CD14-positive monocyte (primary cell): ENCODE measurements at regions not wholly inside any gene's neighbourhood (a gene's known extent, or its start where the extent isn't known, plus 50 kb on each side); places are given as distances from the start of the nearest gene placed in this dataset.

Experiments
- DNase-seq, 3 donors: peaks; one replicate each; pipeline ENCODE4 v3.0.0-alpha.2; 2011 to 2022
- H2AFZ ChIP-seq: 2 replicates; pipeline ENCODE4 v1.6.0; 2012; ENCODE audit warnings: mild to moderate bottlenecking, low read depth, low read length, inconsistent platforms; ENCODE audit not compliant: insufficient read depth, poor library complexity, severe bottlenecking
- H3K27ac ChIP-seq, 2 donors: 1 replicate in 1 of 2; 2 replicates in 1 of 2; pipeline ENCODE4 v1.5.1; 2012 to 2013; ENCODE audit warnings: low read length in 2 of 2, control low read depth in 1 of 2, inconsistent platforms in 1 of 2, low read depth in 1 of 2, mild to moderate bottlenecking in 1 of 2
- H3K27me3 ChIP-seq, 2 donors: one replicate each; pipeline versions ENCODE4 v1.6.0 to v1.6.1; 2011 to 2013; ENCODE audit warnings: low read length in 2 of 2; ENCODE audit not compliant: control insufficient read depth in 2 of 2, insufficient read depth in 2 of 2
- H3K36me3 ChIP-seq, 2 donors: replicated peaks in 1 of 2; 1 replicate in 1 of 2; 2 replicates in 1 of 2; pipeline versions ENCODE4 v1.5.1 to v1.6.1; 2012 to 2013; ENCODE audit warnings: low read length in 2 of 2, control low read depth in 1 of 2, inconsistent platforms in 1 of 2, mild to moderate bottlenecking in 1 of 2; ENCODE audit not compliant: insufficient read depth in 2 of 2, control insufficient read depth in 1 of 2
- H3K4me1 ChIP-seq, 2 donors: 1 replicate in 1 of 2; 2 replicates in 1 of 2; pipeline versions ENCODE4 v1.5.1 to v1.6.1; 2012 to 2013; ENCODE audit warnings: low read length in 2 of 2, control low read depth in 1 of 2, inconsistent platforms in 1 of 2, mild to moderate bottlenecking in 1 of 2, moderate library complexity in 1 of 2; ENCODE audit not compliant: insufficient read depth in 2 of 2, control insufficient read depth in 1 of 2
- H3K4me2 ChIP-seq: replicated peaks from 2 replicates; pipeline ENCODE3; 2012; ENCODE audit warnings: low read length, moderate library complexity, mild to moderate bottlenecking; ENCODE audit not compliant: poor library complexity, severe bottlenecking; ENCODE audit errors: extremely low read depth
- H3K4me3 ChIP-seq, 3 experiments: fragments of 200-600 bp in 1 of 3; sonication (generic) in 1 of 3; replicated peaks in 1 of 3; 1 replicate in 2 of 3; 2 replicates in 1 of 3; pipeline ENCODE4 v1.5.1; 2011 to 2013; ENCODE audit warnings: low read length in 3 of 3, mild to moderate bottlenecking in 3 of 3, control low read depth in 2 of 3, low read depth in 2 of 3, inconsistent platforms in 1 of 3, moderate library complexity in 1 of 3
- H3K79me2 ChIP-seq: 2 replicates; pipeline ENCODE4 v1.6.0; 2012; ENCODE audit warnings: mild to moderate bottlenecking, control low read depth, inconsistent platforms, low read length, moderate library complexity; ENCODE audit not compliant: insufficient read depth
- H3K9ac ChIP-seq: 2 replicates; pipeline ENCODE4 v1.6.0; 2017; ENCODE audit warnings: low read length, mild to moderate bottlenecking; ENCODE audit not compliant: insufficient read depth, poor library complexity, severe bottlenecking
- H3K9me3 ChIP-seq, 2 donors: replicated peaks in 1 of 2; 1 replicate in 1 of 2; 2 replicates in 1 of 2; pipeline versions ENCODE4 v1.5.1 to v1.6.1; 2012 to 2013; ENCODE audit warnings: low read length in 2 of 2, control low read depth in 1 of 2; ENCODE audit not compliant: control insufficient read depth in 1 of 2, insufficient read depth in 1 of 2
- H4K20me1 ChIP-seq: 2 replicates; pipeline ENCODE4 v1.6.0; 2012; ENCODE audit warnings: mild to moderate bottlenecking, low read length, control low read depth, moderate library complexity; ENCODE audit not compliant: insufficient read depth
- H3K27ac Mint-ChIP-seq, 7 donors: one replicate each; pipeline ENCODE4 v1.8.0; 2020; ENCODE audit warnings: mild to moderate bottlenecking in 7 of 7, mixed read lengths in 7 of 7, moderate library complexity in 6 of 7, inconsistent platforms in 2 of 7
- H3K27me3 Mint-ChIP-seq, 3 donors: one replicate each; pipeline ENCODE4 v1.8.0; 2021 to 2022; ENCODE audit warnings: low read depth in 3 of 3, mild to moderate bottlenecking in 3 of 3, mixed read lengths in 3 of 3, moderate library complexity in 3 of 3, inconsistent platforms in 1 of 3
- H3K36me3 Mint-ChIP-seq, 2 donors: one replicate each; pipeline ENCODE4 v1.8.0; 2020; ENCODE audit warnings: mixed read lengths in 2 of 2, inconsistent platforms in 1 of 2, mild to moderate bottlenecking in 1 of 2
- H3K4me1 Mint-ChIP-seq: one replicate; pipeline ENCODE4 v1.8.0; 2020; ENCODE audit warnings: mild to moderate bottlenecking, mixed read lengths
- H3K4me3 Mint-ChIP-seq, 2 donors: one replicate each; pipeline ENCODE4 v1.8.0; 2020; ENCODE audit warnings: mild to moderate bottlenecking in 2 of 2, mixed read lengths in 2 of 2, moderate library complexity in 1 of 2
- H3K9me3 Mint-ChIP-seq, 7 donors: one replicate each; pipeline ENCODE4 v1.8.0; 2020 to 2022; ENCODE audit warnings: mixed read lengths in 7 of 7, mild to moderate bottlenecking in 6 of 7, moderate library complexity in 6 of 7, inconsistent platforms in 2 of 7
- CTCF ChIP-seq: fragments of 200-600 bp; IDR thresholded peaks from one replicate; pipeline ENCODE4 v1.8.0; 2022; ENCODE audit warnings: antibody characterized with exemption, mild to moderate bottlenecking
- WGBS: methylation state at CpG from one replicate; pipeline ENCODE4 v1.1.5; 2013; ENCODE audit warnings: missing lambda C conversion rate; ENCODE audit not compliant: insufficient coverage; 5-methylcytosine and 5-hydroxymethylcytosine counted together
- intact Hi-C, 2 donors: fragments of 100-400 bp; cut with micrococcal nuclease; formaldehyde crosslinking; loops; one replicate each; pipeline versions ENCODE4 v1.15.0 to v1.15.1; 2023

- Histone ChIP-seq H3K79me2 (no peaks in the 10 kb centered on the region), H3K4me3 (no peak overlapping the region), H3K4me1 (no peaks in the 10 kb centered on the region), H2AFZ (no peak overlapping the region), H4K20me1 (no peaks in the 10 kb centered on the region), H3K27ac (no peak overlapping the region), H3K36me3 (no peaks in the 10 kb centered on the region), H3K9me3 (peaks cover 0 to 13% of the 10 kb centered on the region in 2 donors), H3K27me3 (no peaks in the 10 kb centered on the region), H3K9ac (no peak overlapping the region), H3K4me2 (no peak overlapping the region)
- WGBS = no CpG with 5 or more reads among the region's 3 CpGs
- TF ChIP-seq CTCF = no peak
- H3K4me1 Mint-ChIP-seq = no peaks in the 10 kb centered on the region
- no peaks in the 10 kb centered on the region for H3K27me3 Mint-ChIP-seq
- no peak for DNase-seq
- peaks cover 3 to 17% (median 9%) of the 10 kb centered on the region in 7 donors for H3K9me3 Mint-ChIP-seq
- no peak overlapping the region for H3K4me3 Mint-ChIP-seq
- intact Hi-C loops = no loop called here
- H3K27ac Mint-ChIP-seq = no peak overlapping the region
- H3K36me3 Mint-ChIP-seq = no peaks in the 10 kb centered on the region
Observed at GRCh38 chr9:13878241-13878711, 435.7 kb downstream of the NFIB start.

DNA sequence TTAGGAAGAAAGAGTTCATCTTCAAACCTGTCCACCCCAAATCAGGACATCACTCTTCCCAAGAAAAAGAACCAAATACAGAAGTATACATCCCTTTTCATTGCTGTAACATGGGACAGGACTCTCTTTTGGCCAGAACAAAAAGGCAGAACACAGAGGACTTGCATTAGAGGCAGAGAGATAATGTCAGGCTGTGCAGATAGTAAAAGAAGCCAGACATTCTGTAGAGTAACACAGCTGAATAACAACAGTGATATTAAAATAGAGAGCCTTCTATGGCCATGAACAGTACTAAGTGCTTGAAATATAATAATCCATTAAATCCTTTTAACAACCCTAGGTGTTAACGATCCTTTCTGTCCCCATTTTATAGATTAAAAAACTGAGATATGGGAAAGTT lies 437.2 kb downstream of the NFIB start:
- no peaks in the 10 kb centered on the region for H3K27me3 Mint-ChIP-seq
- no peak overlapping the region for H3K4me3 ChIP-seq
- peaks cover 3 to 17% (median 10%) of the 10 kb centered on the region in 7 donors for H3K9me3 Mint-ChIP-seq
- no peak overlapping the region for H3K27ac Mint-ChIP-seq
- intact Hi-C loops = no loop called here
- no peak for TF ChIP-seq CTCF
- H4K20me1 ChIP-seq = no peaks in the 10 kb centered on the region
- no peak overlapping the region for H2AFZ ChIP-seq
- DNase-seq = no peak
- H3K4me3 Mint-ChIP-seq = no peak overlapping the region
- no peaks in the 10 kb centered on the region for H3K27me3 ChIP-seq
- H3K9me3 ChIP-seq = peaks cover 0 to 13% of the 10 kb centered on the region in 2 donors
- H3K36me3 ChIP-seq = no peaks in the 10 kb centered on the region
- no peaks in the 10 kb centered on the region for H3K36me3 Mint-ChIP-seq
- H3K4me1 ChIP-seq = no peaks in the 10 kb centered on the region
- no peak overlapping the region for H3K4me2 ChIP-seq
- no CpG with 5 or more reads among the region's 1 CpG for WGBS
- H3K79me2 ChIP-seq = no peaks in the 10 kb centered on the region
- H3K4me1 Mint-ChIP-seq = no peaks in the 10 kb centered on the region
- no peak overlapping the region for H3K27ac ChIP-seq
- no peak overlapping the region for H3K9ac ChIP-seq
